ENCODE measurements at regions not wholly inside any gene's neighbourhood (a gene's known extent, or its start where the extent isn't known, plus 50 kb on each side); places are given as distances from the start of the nearest gene placed in this dataset.
"Not testable (repeated sequence)": the region's sequence is repeated elsewhere in the genome, so short reads cannot be mapped to it uniquely, and the experiment has no call there.

DNA sequence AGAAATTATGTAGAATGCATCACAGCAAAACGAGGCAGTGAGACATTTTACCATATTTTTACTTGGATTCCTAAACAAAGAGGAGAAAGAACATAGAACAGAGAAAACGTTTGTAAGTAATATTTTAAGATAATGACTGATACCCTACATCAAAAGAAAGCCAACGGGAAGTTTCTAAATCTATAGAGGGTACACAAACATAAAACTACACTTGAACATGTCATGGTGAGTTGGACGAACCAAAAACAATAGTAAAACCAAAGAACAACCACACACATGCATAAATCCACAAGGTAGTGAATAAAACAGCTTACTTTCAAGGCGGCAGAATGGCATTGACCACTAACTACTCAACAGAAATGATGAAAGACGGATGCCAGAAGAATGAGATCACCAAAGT is 209.7 kb upstream of the NOTCH2NLA start:
- H3F3A ChIP-seq (ENCODE audit: insufficient read depth, low read length); H3K9me3 ChIP-seq (ENCODE audit: low read length); H3K9ac ChIP-seq (ENCODE audit: low read length); H2AFZ ChIP-seq (ENCODE audit: low read length); H3K4me1 ChIP-seq (ENCODE audit: insufficient read depth, low read length, severe bottlenecking); H3K36me3 ChIP-seq (ENCODE audit: insufficient read depth, low read length); H3K4me2 ChIP-seq (ENCODE audit: low read length); H3K4me3 ChIP-seq (ENCODE audit: low read depth, low read length, poor library complexity, severe bottlenecking); H3K27me3 ChIP-seq (ENCODE audit: insufficient read depth, low read length); H3K27ac ChIP-seq (ENCODE audit: low read depth, low read length, poor library complexity, severe bottlenecking); H4K20me1 ChIP-seq (ENCODE audit: insufficient read depth, low read length); H3K9me2 ChIP-seq (ENCODE audit: low read depth, low read length); H3K79me2 ChIP-seq (ENCODE audit: insufficient read depth, low read length): not testable (repeated sequence)

GRCh38 chr1:146416642-146417041 is 187.8 kb upstream of the NOTCH2NLA start:
- H3K4me1 ChIP-seq (ENCODE audit: insufficient read depth, low read length, severe bottlenecking); H3K9me2 ChIP-seq (ENCODE audit: low read depth, low read length); H3F3A ChIP-seq (ENCODE audit: insufficient read depth, low read length); H3K9me3 ChIP-seq (ENCODE audit: low read length); H3K79me2 ChIP-seq (ENCODE audit: insufficient read depth, low read length); H3K27ac ChIP-seq (ENCODE audit: low read depth, low read length, poor library complexity, severe bottlenecking); H3K4me3 ChIP-seq (ENCODE audit: low read depth, low read length, poor library complexity, severe bottlenecking); H4K20me1 ChIP-seq (ENCODE audit: insufficient read depth, low read length); H3K27me3 ChIP-seq (ENCODE audit: insufficient read depth, low read length); H3K9ac ChIP-seq (ENCODE audit: low read length); H2AFZ ChIP-seq (ENCODE audit: low read length); H3K4me2 ChIP-seq (ENCODE audit: low read length); H3K36me3 ChIP-seq (ENCODE audit: insufficient read depth, low read length): not testable (repeated sequence)

DNA sequence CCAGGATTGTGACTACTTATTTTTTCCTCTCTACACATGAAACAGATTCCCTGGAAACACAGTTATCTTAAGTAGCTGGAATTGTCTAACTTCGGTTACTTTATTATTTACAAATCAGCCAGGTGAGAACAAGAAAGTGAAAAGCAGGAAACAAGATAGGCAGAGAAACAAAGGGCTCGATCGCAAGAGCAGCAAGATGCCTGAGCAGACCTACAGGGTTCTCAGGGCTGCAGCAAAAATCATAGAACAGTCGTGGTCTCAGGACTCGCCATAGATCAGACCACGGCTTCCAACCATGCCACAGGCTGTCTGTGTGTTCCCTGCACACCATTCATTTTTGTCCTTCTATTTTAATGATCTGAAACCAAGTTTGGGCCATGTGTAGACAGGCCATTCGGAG is 186.2 kb upstream of the NOTCH2NLA start:
- H3K36me3 ChIP-seq (ENCODE audit: insufficient read depth, low read length); H3K9ac ChIP-seq (ENCODE audit: low read length); H3K27me3 ChIP-seq (ENCODE audit: insufficient read depth, low read length); H3K4me1 ChIP-seq (ENCODE audit: insufficient read depth, low read length, severe bottlenecking); H3K79me2 ChIP-seq (ENCODE audit: insufficient read depth, low read length); H3K27ac ChIP-seq (ENCODE audit: low read depth, low read length, poor library complexity, severe bottlenecking); H3K9me2 ChIP-seq (ENCODE audit: low read depth, low read length); H3K9me3 ChIP-seq (ENCODE audit: low read length); H4K20me1 ChIP-seq (ENCODE audit: insufficient read depth, low read length); H3K4me3 ChIP-seq (ENCODE audit: low read depth, low read length, poor library complexity, severe bottlenecking); H2AFZ ChIP-seq (ENCODE audit: low read length); H3K4me2 ChIP-seq (ENCODE audit: low read length); H3F3A ChIP-seq (ENCODE audit: insufficient read depth, low read length): not testable (repeated sequence)

DNA sequence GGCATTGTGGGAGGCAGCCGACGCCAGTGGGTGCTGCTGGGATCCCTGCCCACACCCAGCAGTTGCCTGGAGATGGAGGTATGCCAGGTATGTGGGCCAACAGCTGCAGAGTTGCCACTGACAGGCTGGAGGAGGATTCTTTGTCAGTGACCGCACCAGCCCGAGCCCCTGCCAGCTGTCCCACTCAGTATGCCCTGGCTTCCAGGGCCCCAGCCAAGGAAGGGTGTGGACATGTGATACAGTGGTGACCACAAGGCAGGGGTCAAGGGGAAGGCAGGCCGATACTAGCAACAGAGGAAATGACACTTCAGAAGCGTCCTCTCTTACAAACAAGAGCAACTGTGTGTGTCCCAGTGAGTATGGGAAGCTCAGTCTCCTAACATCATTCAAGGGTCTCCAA is 185.1 kb upstream of the NOTCH2NLA start:
- not testable (repeated sequence) for H3K36me3 ChIP-seq (ENCODE audit: insufficient read depth, low read length); H4K20me1 ChIP-seq (ENCODE audit: insufficient read depth, low read length); H3K4me2 ChIP-seq (ENCODE audit: low read length); H3K4me1 ChIP-seq (ENCODE audit: insufficient read depth, low read length, severe bottlenecking); H3K79me2 ChIP-seq (ENCODE audit: insufficient read depth, low read length); H3F3A ChIP-seq (ENCODE audit: insufficient read depth, low read length); H3K27ac ChIP-seq (ENCODE audit: low read depth, low read length, poor library complexity, severe bottlenecking); H3K4me3 ChIP-seq (ENCODE audit: low read depth, low read length, poor library complexity, severe bottlenecking); H3K9me2 ChIP-seq (ENCODE audit: low read depth, low read length); H2AFZ ChIP-seq (ENCODE audit: low read length); H3K9me3 ChIP-seq (ENCODE audit: low read length); H3K9ac ChIP-seq (ENCODE audit: low read length); H3K27me3 ChIP-seq (ENCODE audit: insufficient read depth, low read length)

DNA sequence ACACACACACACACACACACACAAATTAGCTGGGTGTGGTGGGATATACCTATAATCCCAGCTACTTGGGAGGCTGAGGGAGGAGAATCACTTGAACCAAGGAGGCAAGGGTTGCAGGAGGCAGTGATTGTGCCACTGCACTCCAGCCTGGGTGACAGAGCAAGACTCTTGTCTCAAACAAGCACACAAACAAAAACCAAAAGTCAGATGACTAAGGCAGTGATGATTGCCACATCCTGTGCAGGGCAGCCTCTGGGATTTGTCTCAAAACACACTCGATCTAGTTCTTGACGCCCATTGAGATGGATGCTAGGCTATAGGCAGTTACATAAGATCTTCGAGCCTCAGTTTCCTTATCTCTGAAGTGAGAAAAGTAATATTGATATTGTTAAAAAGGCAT is 183.1 kb upstream of the NOTCH2NLA start:
- H3K27me3 ChIP-seq (ENCODE audit: insufficient read depth, low read length); H3K9ac ChIP-seq (ENCODE audit: low read length); H2AFZ ChIP-seq (ENCODE audit: low read length); H3K4me3 ChIP-seq (ENCODE audit: low read depth, low read length, poor library complexity, severe bottlenecking); H3K79me2 ChIP-seq (ENCODE audit: insufficient read depth, low read length); H3K4me2 ChIP-seq (ENCODE audit: low read length); H3K27ac ChIP-seq (ENCODE audit: low read depth, low read length, poor library complexity, severe bottlenecking); H3K9me2 ChIP-seq (ENCODE audit: low read depth, low read length); H3K36me3 ChIP-seq (ENCODE audit: insufficient read depth, low read length); H3K9me3 ChIP-seq (ENCODE audit: low read length); H3K4me1 ChIP-seq (ENCODE audit: insufficient read depth, low read length, severe bottlenecking); H4K20me1 ChIP-seq (ENCODE audit: insufficient read depth, low read length); H3F3A ChIP-seq (ENCODE audit: insufficient read depth, low read length): not testable (repeated sequence)

GRCh38 chr1:146409817-146410441 is 181.1 kb upstream of the NOTCH2NLA start:
- H3K4me2 ChIP-seq (ENCODE audit: low read length); H3K4me1 ChIP-seq (ENCODE audit: insufficient read depth, low read length, severe bottlenecking); H2AFZ ChIP-seq (ENCODE audit: low read length); H3K27me3 ChIP-seq (ENCODE audit: insufficient read depth, low read length); H3K4me3 ChIP-seq (ENCODE audit: low read depth, low read length, poor library complexity, severe bottlenecking); H3K27ac ChIP-seq (ENCODE audit: low read depth, low read length, poor library complexity, severe bottlenecking); H3K9me3 ChIP-seq (ENCODE audit: low read length); H3K9me2 ChIP-seq (ENCODE audit: low read depth, low read length); H3K79me2 ChIP-seq (ENCODE audit: insufficient read depth, low read length); H3K9ac ChIP-seq (ENCODE audit: low read length); H4K20me1 ChIP-seq (ENCODE audit: insufficient read depth, low read length); H3K36me3 ChIP-seq (ENCODE audit: insufficient read depth, low read length); H3F3A ChIP-seq (ENCODE audit: insufficient read depth, low read length): not testable (repeated sequence)

GRCh38 chr1:146409116-146409801 is 180.4 kb upstream of the NOTCH2NLA start:
- not testable (repeated sequence) for H3K9ac ChIP-seq (ENCODE audit: low read length); H3K4me3 ChIP-seq (ENCODE audit: low read depth, low read length, poor library complexity, severe bottlenecking); H3K4me2 ChIP-seq (ENCODE audit: low read length); H3K9me3 ChIP-seq (ENCODE audit: low read length); H3K9me2 ChIP-seq (ENCODE audit: low read depth, low read length); H3K36me3 ChIP-seq (ENCODE audit: insufficient read depth, low read length); H2AFZ ChIP-seq (ENCODE audit: low read length); H3F3A ChIP-seq (ENCODE audit: insufficient read depth, low read length); H3K27me3 ChIP-seq (ENCODE audit: insufficient read depth, low read length); H4K20me1 ChIP-seq (ENCODE audit: insufficient read depth, low read length); H3K27ac ChIP-seq (ENCODE audit: low read depth, low read length, poor library complexity, severe bottlenecking); H3K79me2 ChIP-seq (ENCODE audit: insufficient read depth, low read length); H3K4me1 ChIP-seq (ENCODE audit: insufficient read depth, low read length, severe bottlenecking)
